Skeletal muscle tissue (tissue), 3 donors: ENCODE measurements at regions not wholly inside any gene's neighbourhood (a gene's known extent, or its start where the extent isn't known, plus 50 kb on each side); places are given as distances from the start of the nearest gene placed in this dataset.
"Not testable (repeated sequence)": the region's sequence is repeated elsewhere in the genome, so short reads cannot be mapped to it uniquely, and the experiment has no call there.

Experiments used
- H3K27ac ChIP-seq: one replicate; pipeline ENCODE4 v1.7.0; 2013; ENCODE audit warnings: mild to moderate bottlenecking, low read depth, low read length, inconsistent platforms
- H3K27me3 ChIP-seq, 3 donors: one replicate each; pipeline ENCODE4 v1.7.0; 2013; ENCODE audit warnings: low read length in 3 of 3; ENCODE audit not compliant: control insufficient read depth in 3 of 3, insufficient read depth in 3 of 3
- H3K36me3 ChIP-seq, 3 donors: one replicate each; pipeline ENCODE4 v1.7.0; 2013; ENCODE audit warnings: low read length in 3 of 3; ENCODE audit not compliant: control insufficient read depth in 3 of 3, insufficient read depth in 3 of 3
- H3K4me1 ChIP-seq, 3 donors: one replicate each; pipeline ENCODE4 v1.7.0; 2013; ENCODE audit warnings: low read length in 3 of 3, mild to moderate bottlenecking in 3 of 3; ENCODE audit not compliant: control insufficient read depth in 3 of 3, insufficient read depth in 3 of 3
- H3K4me3 ChIP-seq, 3 donors: one replicate each; pipeline ENCODE4 v1.7.0; 2013; ENCODE audit warnings: low read length in 3 of 3
- H3K9ac ChIP-seq, 3 donors: one replicate each; pipeline ENCODE4 v1.7.0; 2013; ENCODE audit warnings: low read length in 3 of 3, mild to moderate bottlenecking in 3 of 3, moderate library complexity in 2 of 3, low read depth in 1 of 3
- H3K9me3 ChIP-seq, 3 donors: one replicate each; pipeline ENCODE4 v1.7.0; 2013; ENCODE audit warnings: low read length in 3 of 3; ENCODE audit not compliant: control insufficient read depth in 3 of 3
- donor health status: Osteomylitis.

DNA sequence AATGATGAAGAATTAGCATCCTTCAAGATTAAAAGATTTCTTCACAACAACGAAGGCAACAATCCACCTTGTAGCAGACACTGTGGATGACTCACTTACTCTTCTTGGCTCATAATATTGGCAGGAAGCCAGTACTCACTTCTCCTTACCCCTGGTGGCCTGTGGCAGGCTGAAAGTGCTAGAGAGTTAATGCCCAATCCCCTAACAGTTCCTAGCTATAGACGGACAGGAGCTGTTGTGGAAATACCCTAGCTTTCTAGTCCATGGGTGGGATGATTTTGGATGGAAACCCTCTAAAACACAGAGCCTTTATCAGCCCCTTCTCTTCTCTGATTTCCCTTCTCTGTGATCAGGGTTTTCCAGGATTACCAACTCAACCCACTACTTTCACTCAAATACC, 128.6 kb upstream of the NYAP2 start:
- Histone ChIP-seq H3K9me3 (peaks cover 0 to 3% (median 0%) of the 10 kb centered on the region in 3 donors), H3K4me3 (no peak overlapping the region), H3K27ac (no peak overlapping the region), H3K27me3 (no peaks in the 10 kb centered on the region), H3K4me1 (no peaks in the 10 kb centered on the region), H3K9ac (no peak overlapping the region), H3K36me3 (no peaks in the 10 kb centered on the region)

DNA sequence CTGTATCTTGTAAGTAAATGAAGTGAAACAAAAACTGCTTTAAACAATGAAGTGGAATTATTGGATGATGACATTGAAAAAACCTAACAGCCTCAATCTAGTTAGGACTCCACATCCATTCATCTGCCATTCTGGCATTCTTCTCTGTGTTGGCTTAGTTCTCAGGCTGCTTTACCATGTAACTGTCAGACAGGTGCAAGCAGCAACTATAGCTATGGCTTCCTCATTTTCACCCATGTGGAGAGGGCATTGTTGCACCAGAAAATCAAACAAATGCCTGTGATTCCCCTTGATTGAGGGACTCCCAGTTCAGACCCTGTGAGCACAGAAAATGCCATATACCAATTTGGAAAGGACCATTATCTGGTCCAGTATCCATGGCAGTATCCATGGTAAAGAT, 129.5 kb upstream of the NYAP2 start:
- H3K9ac ChIP-seq: no peak overlapping the region
- no peak overlapping the region for H3K27ac ChIP-seq
- H3K4me1 ChIP-seq: no peaks in the 10 kb centered on the region
- no peaks in the 10 kb centered on the region for H3K27me3 ChIP-seq
- no peaks in the 10 kb centered on the region for H3K36me3 ChIP-seq
- no peak overlapping the region for H3K4me3 ChIP-seq
- no peaks in the 10 kb centered on the region for H3K9me3 ChIP-seq

DNA sequence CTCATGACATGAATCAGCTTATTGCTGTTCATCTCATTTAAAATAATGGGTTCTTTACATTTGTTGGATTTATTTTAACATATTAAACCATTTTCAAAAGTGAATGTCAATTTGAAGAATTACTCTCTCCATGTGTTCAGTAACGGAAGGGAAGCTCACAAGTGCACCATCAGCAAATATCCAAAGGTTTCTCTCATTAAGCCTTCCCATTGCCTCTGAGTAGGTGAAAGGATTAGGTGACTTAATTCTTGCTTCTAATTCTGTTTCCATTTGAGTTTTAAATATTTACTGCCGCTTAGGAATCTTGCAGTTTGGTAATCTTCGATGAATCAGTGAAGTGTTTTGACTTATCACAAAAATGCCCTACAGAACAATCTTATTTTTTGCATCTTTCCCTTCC, 145.1 kb upstream of the NYAP2 start:
- H3K9ac ChIP-seq: no peak overlapping the region
- H3K4me3 ChIP-seq: no peak overlapping the region
- H3K27ac ChIP-seq: no peak overlapping the region
- no peaks in the 10 kb centered on the region for H3K9me3 ChIP-seq
- no peaks in the 10 kb centered on the region for H3K27me3 ChIP-seq
- H3K4me1 ChIP-seq: no peaks in the 10 kb centered on the region
- no peaks in the 10 kb centered on the region for H3K36me3 ChIP-seq

DNA sequence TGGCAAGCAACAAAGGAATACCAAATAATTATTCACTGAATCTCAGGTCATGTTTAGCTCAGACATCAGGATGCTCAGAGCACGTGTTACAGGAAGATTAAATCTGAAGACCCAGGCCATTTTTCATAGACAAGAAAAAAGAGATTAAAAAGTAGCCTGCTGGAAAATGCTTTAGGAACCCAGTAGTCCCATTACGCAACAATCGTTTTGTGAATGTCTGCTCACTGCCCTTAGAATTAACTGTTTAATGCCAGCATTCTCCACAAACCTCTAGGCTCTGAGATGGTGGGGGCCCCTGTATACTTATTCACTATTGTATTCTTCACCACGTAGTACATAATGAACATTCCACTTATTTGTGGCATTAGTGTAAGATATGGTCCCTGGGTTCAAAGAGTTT, 154.6 kb upstream of the NYAP2 start:
- no peaks in the 10 kb centered on the region for H3K4me1 ChIP-seq
- H3K9me3 ChIP-seq: no peaks in the 10 kb centered on the region
- H3K27me3 ChIP-seq: no peaks in the 10 kb centered on the region
- H3K4me3 ChIP-seq: no peak overlapping the region
- H3K27ac ChIP-seq: no peak overlapping the region
- H3K36me3 ChIP-seq: no peaks in the 10 kb centered on the region
- H3K9ac ChIP-seq: no peak overlapping the region

DNA sequence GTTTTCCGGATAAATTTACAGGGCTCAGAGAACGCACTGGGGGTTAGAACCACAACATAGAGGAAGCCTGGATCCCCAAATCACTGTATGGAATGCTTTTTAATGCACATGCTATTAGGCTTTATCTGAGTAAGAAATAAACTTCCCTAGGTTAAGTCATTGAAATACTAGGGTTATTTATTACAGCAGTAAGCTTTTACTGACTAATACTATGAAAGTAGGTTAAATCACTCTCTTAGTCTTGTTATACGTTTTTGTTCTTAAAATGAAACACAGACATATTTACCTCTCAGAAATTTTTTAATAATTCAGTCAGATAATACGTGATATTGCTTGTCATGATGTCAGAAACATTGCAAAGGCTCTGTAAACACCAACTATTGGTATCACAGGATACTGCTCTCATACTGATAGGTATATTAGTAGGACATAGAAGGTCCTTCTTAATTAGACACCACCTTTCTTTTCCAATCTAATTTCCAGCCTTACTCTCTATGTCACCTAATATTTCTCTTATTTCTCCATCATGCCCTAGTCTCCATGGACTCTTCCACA, 162.7 kb upstream of the NYAP2 start:
- no peak overlapping the region for H3K9ac ChIP-seq
- H3K36me3 ChIP-seq: no peaks in the 10 kb centered on the region
- no peaks in the 10 kb centered on the region for H3K27me3 ChIP-seq
- H3K27ac ChIP-seq: no peak overlapping the region
- H3K4me1 ChIP-seq: no peaks in the 10 kb centered on the region
- H3K9me3 ChIP-seq: no peaks in the 10 kb centered on the region
- H3K4me3 ChIP-seq: no peak overlapping the region

DNA sequence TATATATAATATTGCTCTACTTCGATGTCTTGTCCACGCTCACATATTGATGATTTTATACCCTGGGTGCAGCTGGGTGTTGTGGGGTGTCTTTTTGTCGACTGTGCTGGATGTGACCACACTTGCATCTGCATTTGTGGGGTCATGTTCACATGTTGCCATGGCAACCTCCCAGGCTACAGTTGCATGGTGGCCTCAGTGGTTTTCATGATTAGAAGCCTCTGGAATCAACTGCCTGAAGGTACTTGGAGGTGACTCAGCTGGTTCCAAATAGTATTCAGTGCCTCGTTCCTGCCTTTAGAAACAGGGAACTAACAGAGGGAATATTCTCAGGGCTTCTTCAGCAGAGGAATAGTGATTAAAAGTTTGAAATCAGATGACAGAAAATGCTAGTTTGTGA, 166.3 kb upstream of the NYAP2 start:
- Histone ChIP-seq H3K27me3 (no peaks in the 10 kb centered on the region), H3K27ac (no peak overlapping the region)

DNA sequence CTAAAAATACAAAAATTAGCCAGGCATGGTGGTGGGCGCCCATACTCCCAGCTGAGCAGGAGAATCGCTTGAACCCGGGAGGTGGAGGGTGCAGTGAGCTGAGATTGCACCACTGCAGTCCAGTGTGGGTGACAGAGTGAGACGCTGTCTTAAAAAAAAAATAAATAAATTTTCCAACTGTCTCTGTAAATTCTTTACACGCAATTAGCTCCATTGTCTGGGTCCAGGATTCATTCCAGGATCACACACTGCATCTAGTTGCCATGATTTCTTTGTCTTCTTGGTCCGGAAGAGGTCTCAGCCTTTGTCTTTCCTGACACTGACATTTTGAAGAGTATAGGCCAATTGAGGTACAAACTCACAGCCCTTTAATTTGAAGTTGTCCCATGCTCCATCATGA, 167.6 kb upstream of the NYAP2 start:
- Histone ChIP-seq H3K9ac (no peak overlapping the region), H3K36me3 (no peaks in the 10 kb centered on the region), H3K9me3 (no peaks in the 10 kb centered on the region), H3K4me3 (no peak overlapping the region), H3K27ac (no peak overlapping the region), H3K4me1 (no peaks in the 10 kb centered on the region), H3K27me3 (no peaks in the 10 kb centered on the region)

More for the DNA sequence above, 166.3 kb upstream of the NYAP2 start:
- Histone ChIP-seq H3K36me3 (no peaks in the 10 kb centered on the region), H3K4me1 (no peaks in the 10 kb centered on the region), H3K9me3 (no peaks in the 10 kb centered on the region), H3K9ac (no peak overlapping the region), H3K4me3 (no peak overlapping the region)

DNA sequence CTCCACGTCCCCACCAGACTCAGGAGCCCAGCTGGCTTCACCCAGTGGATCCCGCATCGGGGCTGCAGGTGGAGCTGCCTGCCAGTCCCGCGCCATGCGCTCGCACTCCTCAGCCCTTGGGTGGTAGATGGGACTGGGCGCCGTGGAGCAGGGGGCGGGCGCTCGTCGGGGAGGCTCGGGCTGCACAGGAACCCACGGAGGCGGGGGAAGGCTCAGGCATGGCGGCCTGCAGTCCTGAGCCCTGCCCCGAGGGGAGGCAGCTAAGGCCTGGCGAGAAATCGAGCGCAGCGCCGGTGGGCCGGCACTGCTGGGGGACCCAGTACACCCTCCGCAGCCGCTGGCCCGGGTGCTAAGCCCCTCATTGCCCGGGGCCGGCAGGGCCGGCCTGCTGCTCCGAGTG, 170.2 kb upstream of the NYAP2 start:
- not testable (repeated sequence) for H3K4me1 ChIP-seq, H3K4me3 ChIP-seq, H3K9ac ChIP-seq, H3K27ac ChIP-seq, H3K36me3 ChIP-seq, H3K9me3 ChIP-seq, H3K27me3 ChIP-seq

DNA sequence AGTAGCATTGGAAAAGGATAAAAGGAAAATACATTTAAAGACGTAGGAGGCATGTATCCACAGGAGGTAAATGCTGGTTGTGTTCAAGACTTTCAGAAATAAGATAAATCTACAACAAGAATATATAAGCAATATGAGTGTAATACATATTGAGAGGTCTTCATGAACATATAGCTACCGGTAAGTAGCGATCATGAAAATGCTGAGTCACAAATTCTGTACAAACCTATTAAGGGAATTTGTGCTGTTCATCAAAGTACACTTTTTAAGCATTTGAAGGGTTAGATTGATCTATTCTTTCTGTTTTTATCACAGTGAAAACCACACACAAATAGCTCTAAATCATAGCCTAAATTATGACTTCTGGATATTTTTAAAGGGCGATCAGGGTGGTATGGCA, 173.1 kb upstream of the NYAP2 start:
- H3K27me3 ChIP-seq: no peaks in the 10 kb centered on the region
- no peaks in the 10 kb centered on the region for H3K9me3 ChIP-seq
- H3K4me1 ChIP-seq: no peaks in the 10 kb centered on the region
- no peak overlapping the region for H3K9ac ChIP-seq
- H3K4me3 ChIP-seq: no peak overlapping the region
- H3K36me3 ChIP-seq: no peaks in the 10 kb centered on the region
- no peak overlapping the region for H3K27ac ChIP-seq

DNA sequence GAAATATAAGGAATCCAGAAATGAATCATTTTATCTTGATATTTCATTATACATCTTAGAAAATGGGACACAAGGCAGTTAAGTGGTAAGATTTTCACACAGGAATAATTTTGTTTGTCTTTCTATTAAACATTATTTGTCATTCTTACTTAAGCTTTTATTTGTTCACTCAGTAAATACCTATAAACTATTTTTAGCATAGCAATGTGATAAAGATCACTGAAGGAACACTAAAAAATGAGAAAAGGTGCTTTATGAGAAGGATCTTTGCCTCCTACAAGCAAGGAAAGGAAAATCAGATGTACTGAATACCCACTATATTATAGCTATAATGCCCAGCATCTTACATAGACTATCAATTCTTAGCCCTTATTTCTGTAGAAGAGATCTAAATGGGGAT, 176.2 kb upstream of the NYAP2 start:
- Histone ChIP-seq H3K4me1 (no peaks in the 10 kb centered on the region), H3K4me3 (no peak overlapping the region), H3K27me3 (no peaks in the 10 kb centered on the region), H3K27ac (no peak overlapping the region), H3K36me3 (no peaks in the 10 kb centered on the region), H3K9me3 (no peaks in the 10 kb centered on the region), H3K9ac (no peak overlapping the region)

DNA sequence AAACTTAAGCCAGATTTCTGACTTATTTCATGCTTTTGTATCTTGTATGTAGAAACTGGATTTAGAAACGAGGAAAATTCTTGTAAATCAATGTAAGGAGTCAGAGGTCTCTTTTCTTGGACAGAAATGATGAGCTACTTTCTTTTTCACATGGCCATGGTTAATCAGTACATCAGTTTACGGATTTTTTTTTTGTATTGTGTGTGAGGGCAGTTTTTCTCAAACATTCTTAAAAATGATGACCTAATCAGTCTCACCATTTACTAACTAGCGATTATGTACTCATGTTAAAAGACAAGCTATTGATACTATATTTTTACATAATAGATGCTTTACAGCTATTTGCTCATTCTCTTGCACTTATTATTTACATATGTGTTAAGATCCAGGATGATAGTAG, 165.2 kb upstream of the DOCK10 start:
- Histone ChIP-seq H3K27ac (no peak overlapping the region), H3K27me3 (no peaks in the 10 kb centered on the region), H3K4me3 (no peak overlapping the region), H3K9me3 (no peaks in the 10 kb centered on the region), H3K4me1 (no peaks in the 10 kb centered on the region), H3K36me3 (no peaks in the 10 kb centered on the region), H3K9ac (no peak overlapping the region)
